ENCODE measurements at regions not wholly inside any gene's neighbourhood (a gene's known extent, or its start where the extent isn't known, plus 50 kb on each side); places are given as distances from the start of the nearest gene placed in this dataset.

- TF ChIP-seq POLR2AphosphoS5 (IDR thresholded peaks at IDR 0.05; ENCODE audit: low read depth, low read length) (no peak), TAF1 (IDR thresholded peaks at IDR 0.05; ENCODE audit: borderline replicate concordance, insufficient read depth, low read length) (no peak), FOXP2 (optimal IDR thresholded peaks at IDR 0.05; ENCODE audit: borderline replicate concordance, extremely low read depth, extremely low read length, insufficient read depth) (peak; percentile 36), SIN3A (IDR thresholded peaks at IDR 0.05; ENCODE audit: borderline replicate concordance, insufficient read depth, low read length) (no peak; the same call in 1 of the 2 replicates), REST (IDR thresholded peaks at IDR 0.05; ENCODE audit: insufficient read depth in 1 of 2, low read depth in 2 of 2, low read length in 2 of 2) (peak in 1 of 2 experiments; percentile 11; a peak in 1 of 4 replicates)
Observed at GRCh38 chr12:75724928-75725312, 213.5 kb upstream of the KRR1 start.

DNA sequence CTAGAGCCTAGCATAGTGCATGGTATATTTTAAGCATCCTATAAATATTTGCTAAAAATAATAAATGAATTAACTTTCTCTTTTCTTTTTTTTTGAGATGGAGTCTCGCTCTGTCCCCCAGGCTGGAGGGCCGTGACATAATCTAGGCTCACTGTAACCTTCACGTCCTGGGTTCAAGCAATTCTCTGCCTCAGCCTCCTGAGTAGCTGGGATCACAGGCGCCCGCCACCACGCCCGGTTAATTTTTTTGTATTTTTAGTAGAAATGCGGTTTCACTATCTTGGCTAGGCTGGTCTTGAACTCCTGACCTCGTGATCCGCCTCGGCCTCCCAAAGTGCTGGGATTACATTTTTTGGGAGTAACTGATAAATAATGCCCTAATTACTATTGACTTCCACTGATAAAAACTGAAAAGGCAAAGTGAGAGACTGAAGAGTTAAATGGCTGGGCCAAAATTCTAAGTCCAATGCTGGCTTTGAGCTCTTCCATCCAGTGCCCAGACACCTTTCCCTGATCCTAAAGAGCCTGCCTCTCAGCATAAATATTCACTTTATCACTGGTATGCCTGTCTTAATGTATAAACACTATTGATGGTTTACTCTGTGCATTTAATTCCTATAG, 213.0 kb upstream of the KRR1 start:
- TF ChIP-seq SIN3A (IDR thresholded peaks at IDR 0.05; ENCODE audit: borderline replicate concordance, insufficient read depth, low read length) = no peak
- no peak for TF ChIP-seq POLR2AphosphoS5 (IDR thresholded peaks at IDR 0.05; ENCODE audit: low read depth, low read length)
- no peak for TF ChIP-seq REST (IDR thresholded peaks at IDR 0.05; ENCODE audit: insufficient read depth in 1 of 2, low read depth in 2 of 2, low read length in 2 of 2)
- TF ChIP-seq FOXP2 (optimal IDR thresholded peaks at IDR 0.05; ENCODE audit: borderline replicate concordance, extremely low read depth, extremely low read length, insufficient read depth) = no peak
- no peak for TF ChIP-seq TAF1 (IDR thresholded peaks at IDR 0.05; ENCODE audit: borderline replicate concordance, insufficient read depth, low read length)

DNA sequence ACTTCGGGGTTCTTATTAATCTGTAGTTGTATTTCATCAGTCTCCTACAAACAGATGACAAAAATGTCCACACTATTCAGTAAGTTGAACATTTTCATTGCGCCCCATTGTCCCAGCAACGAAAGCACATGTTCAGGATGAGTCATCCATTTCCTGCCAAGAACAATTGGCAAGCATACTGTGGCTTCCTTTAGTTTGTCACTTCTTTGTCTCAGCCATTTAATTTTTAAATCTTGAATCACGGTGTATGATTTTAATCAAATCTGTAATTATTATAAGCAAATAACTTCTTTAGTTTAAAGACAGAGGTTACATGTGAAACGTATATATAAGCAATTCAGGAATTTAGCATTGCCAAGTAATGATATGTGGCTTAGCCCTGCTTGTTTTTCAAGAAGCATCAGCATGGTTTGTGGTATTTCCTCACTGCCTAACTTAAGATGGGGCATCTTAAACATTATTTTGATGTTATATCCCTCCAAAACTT, 211.3 kb upstream of the KRR1 start:
- TF ChIP-seq FOXP2 (optimal IDR thresholded peaks at IDR 0.05; ENCODE audit: borderline replicate concordance, extremely low read depth, extremely low read length, insufficient read depth) (no peak), POLR2AphosphoS5 (IDR thresholded peaks at IDR 0.05; ENCODE audit: low read depth, low read length) (no peak), TAF1 (IDR thresholded peaks at IDR 0.05; ENCODE audit: borderline replicate concordance, insufficient read depth, low read length) (no peak), REST (IDR thresholded peaks at IDR 0.05; ENCODE audit: insufficient read depth in 1 of 2, low read depth in 2 of 2, low read length in 2 of 2) (no peak), SIN3A (IDR thresholded peaks at IDR 0.05; ENCODE audit: borderline replicate concordance, insufficient read depth, low read length) (0 out of 2 replicates have a peak, but pooled peaks have one; percentile 90)

GRCh38 chr12:75721796-75722195, 210.4 kb upstream of the KRR1 start:
- TF ChIP-seq FOXP2 (optimal IDR thresholded peaks at IDR 0.05; ENCODE audit: borderline replicate concordance, extremely low read depth, extremely low read length, insufficient read depth) (no peak), TAF1 (IDR thresholded peaks at IDR 0.05; ENCODE audit: borderline replicate concordance, insufficient read depth, low read length) (no peak), REST (IDR thresholded peaks at IDR 0.05; ENCODE audit: insufficient read depth in 1 of 2, low read depth in 2 of 2, low read length in 2 of 2) (no peak), SIN3A (IDR thresholded peaks at IDR 0.05; ENCODE audit: borderline replicate concordance, insufficient read depth, low read length) (no peak), POLR2AphosphoS5 (IDR thresholded peaks at IDR 0.05; ENCODE audit: low read depth, low read length) (no peak)

Data from PFSK-1 (cell line).